ENCODE measurements at regions not wholly inside any gene's neighbourhood (a gene's known extent, or its start where the extent isn't known, plus 50 kb on each side); places are given as distances from the start of the nearest gene placed in this dataset.

DNA sequence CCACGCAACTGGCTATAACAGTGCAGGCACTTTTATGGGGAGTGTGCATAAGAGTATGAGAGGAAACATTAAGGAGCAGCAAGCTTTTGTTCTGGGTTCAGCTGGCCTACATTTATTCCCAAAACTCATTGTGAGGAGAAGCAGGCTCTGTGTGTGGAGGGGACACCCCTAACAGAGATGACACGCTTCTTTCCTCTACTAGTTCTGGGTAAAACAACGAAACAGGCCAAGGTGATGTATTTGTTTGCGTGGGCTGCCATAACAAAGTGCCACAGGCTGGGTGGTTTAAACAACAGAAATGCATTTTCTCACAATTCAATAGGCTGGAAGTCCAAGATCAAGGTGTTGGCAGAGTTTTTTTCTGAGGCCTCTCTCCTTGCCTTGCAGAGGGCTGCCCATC, 488.6 kb downstream of the MID1IP1 start:
- no peak for DNase-seq (ENCODE audit: low read depth)

GRCh38 chrX:39293203-39293602, 491.9 kb downstream of the MID1IP1 start:
- DNase-seq (ENCODE audit: low read depth), result no peak

DNA sequence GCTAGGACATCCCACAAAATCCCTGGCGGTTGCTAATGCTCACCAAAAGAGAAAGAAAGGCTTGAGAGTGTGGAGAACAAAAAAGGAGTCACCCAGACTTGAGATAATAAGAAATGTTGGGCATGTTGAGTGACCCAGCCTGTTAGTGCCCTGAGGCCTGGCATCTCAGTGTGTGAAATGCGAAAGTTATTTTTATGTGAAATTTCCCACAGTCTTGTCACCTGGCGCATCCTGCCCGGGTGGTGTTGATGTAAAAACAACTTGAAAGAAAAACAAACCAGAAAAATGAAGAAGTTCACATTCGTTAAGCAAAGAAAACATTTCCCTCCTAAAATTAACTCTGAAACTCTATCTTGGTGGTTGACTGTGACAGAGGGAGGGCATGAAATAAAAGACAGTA, 495.2 kb downstream of the MID1IP1 start:
- no peak for DNase-seq (ENCODE audit: low read depth)

DNA sequence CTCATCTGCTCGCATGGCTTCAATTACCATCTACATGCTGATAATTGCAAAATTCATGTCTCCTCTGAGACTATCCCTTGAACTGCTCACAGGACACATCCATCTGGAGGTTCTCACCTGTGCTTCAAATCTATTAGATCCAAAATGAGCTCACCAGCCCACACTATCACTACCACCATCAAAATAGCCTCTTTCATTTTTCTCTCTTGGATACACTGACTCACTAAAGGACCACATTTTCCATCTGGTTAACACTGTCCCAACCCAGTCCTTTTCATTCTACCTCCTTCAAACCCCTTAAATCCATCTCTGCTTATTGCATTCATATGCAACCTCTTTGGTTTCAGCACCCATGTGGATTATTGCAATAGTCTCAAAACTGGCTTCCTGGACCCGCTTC, 497.6 kb downstream of the MID1IP1 start:
- DNase-seq (ENCODE audit: low read depth), result no peak

DNA sequence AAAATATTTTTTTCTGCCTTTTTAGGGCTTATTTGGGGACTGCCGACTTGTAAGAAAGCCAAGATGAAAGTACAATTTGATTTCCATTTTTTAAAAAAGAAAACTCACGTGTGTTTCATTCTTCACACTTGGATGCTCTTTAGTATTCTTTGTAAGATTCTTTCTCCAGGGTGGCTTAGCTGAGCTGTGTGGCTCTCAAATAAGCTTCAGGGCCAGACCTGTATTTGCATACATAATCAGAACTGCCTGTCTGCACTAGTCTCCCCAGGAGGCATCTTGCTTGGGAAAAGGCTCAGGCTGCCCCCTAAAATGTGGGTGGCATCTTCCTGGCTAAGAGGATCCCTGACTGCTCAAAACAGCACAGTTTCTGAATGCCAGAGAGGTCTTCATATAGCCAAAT, 498.4 kb downstream of the MID1IP1 start:
- DNase-seq (ENCODE audit: low read depth), result no peak

- DNase-seq (ENCODE audit: low read depth), result no peak
These were observed 499.8 kb downstream of the MID1IP1 start for GRCh38 chrX:39301036-39301435.

GRCh38 chrX:39302838-39303237, 501.6 kb downstream of the MID1IP1 start:
- DNase-seq (ENCODE audit: low read depth), result no peak

- DNase-seq (ENCODE audit: low read depth), result no peak
These were observed 503.5 kb downstream of the MID1IP1 start for GRCh38 chrX:39304746-39305145.

- no peak for DNase-seq (ENCODE audit: low read depth)
These were observed 506.2 kb downstream of the MID1IP1 start for GRCh38 chrX:39307488-39307887.

DNA sequence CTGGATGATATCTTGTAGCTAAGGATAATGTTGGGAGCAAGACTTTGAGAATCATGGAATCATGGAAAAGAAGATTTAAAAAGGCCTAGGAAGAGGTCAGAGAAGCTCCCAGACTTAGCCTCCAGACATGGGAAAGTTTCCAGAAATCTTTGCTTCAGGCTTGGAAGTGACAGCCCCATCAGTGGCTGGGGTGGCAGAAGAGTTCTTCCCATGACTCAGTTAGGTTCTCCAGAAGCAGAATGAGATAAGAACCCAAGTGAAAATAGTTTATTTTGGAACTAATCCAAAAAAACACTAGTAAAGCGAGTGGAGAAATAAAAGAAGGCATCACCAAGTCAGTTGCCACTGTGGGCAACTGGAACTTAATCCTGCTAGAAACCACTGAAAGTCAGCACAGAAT, 506.9 kb downstream of the MID1IP1 start:
- DNase-seq (ENCODE audit: low read depth), result no peak

- DNase-seq (ENCODE audit: low read depth), result no peak
These were observed 507.9 kb downstream of the MID1IP1 start for GRCh38 chrX:39309018-39309635.

GRCh38 chrX:39309721-39310152, 508.5 kb downstream of the MID1IP1 start:
- DNase-seq (ENCODE audit: low read depth), result no peak

GRCh38 chrX:39310891-39311290, 509.6 kb downstream of the MID1IP1 start:
- DNase-seq (ENCODE audit: low read depth), result no peak

- no peak for DNase-seq (ENCODE audit: low read depth)
These were observed 510.4 kb downstream of the MID1IP1 start for GRCh38 chrX:39311646-39312045.

- no peak for DNase-seq (ENCODE audit: low read depth)
These were observed 511.9 kb downstream of the MID1IP1 start for GRCh38 chrX:39313146-39313545.

DNA sequence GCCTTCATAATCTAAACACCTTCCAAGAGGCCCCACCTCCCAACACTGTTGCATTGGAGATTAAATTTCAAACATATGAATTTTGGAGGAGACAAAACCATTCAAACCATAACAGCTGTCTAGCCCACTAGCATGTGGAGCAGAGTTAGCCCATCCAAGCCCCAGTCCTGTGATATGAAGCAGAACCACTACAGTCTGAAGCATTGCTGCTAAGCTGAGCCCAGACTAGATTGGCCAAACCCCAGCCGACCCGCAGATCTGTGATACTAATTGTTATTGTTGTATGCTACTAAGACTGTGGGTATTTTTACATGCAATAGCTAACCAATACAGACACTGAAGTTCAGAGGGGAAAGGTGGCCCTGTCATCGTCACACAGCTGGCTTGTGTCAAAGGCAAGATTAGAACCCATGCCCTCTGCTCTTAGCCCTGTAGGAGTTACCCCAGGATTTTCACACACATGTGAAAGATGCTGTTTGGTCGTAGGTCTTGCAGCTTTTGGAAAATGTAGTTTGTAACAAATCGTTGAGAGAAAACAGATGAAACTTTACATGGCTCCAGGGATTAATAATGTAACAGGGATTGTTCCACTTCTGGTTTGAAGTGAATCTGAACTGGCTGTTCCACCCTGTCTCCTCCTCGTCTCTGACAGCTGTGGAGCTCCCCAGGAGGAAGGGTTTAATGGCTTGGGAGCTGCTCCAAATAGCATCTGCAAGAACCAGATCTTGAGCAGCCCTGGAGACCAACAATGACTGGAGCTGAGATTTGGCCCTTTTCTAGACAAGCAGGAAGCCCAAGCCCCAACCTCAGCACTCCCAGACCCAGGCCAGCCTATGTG, 517.5 kb downstream of the MID1IP1 start:
- DNase-seq (ENCODE audit: low read depth), result no peak

- DNase-seq (ENCODE audit: low read depth), result no peak
These were observed 518.9 kb downstream of the MID1IP1 start for GRCh38 chrX:39320165-39320564.

DNA sequence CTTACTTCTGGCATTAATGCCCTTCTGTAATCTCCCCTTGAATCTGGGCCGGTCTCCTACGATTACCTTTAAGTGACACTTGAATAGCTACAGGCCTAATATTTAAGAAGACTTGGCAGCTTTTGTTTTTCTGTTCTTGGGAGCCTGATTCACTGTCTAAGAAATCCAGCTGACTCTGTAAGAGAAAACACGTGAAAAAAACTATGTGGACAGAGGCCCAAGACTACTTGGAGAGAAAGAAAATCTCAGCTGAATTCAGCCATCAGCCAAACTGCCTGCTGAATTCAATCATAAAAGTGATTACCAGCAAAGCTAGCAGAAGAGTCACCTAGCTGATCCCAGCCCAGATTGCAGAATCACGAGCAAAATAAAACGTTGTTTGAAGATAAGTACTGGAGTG, 521.2 kb downstream of the MID1IP1 start:
- no peak for DNase-seq (ENCODE audit: low read depth)

GRCh38 chrX:39324233-39324930, 523.1 kb downstream of the MID1IP1 start:
- no peak for DNase-seq (ENCODE audit: low read depth)

DNA sequence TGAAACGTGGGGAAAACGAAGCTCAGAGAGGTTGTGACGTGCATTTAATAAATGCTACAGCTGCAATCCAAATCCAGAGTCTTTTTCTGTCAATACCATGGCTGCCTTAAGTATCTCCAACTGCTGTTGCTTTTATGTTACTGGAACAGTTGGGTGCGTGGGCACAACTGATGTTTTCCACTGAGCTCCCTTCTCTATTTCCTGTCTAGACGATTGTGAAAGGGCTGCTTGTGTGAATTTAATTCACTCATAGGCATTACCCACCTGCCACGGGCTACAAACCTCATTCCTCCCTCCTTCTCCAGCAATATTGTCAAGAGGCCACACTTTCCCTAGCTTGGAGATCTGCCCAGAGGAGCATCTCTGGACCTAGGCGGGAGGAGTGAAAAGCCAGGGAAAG, 526.0 kb downstream of the MID1IP1 start:
- DNase-seq (ENCODE audit: low read depth), result no peak

- DNase-seq (ENCODE audit: low read depth), result no peak
These were observed 526.4 kb downstream of the MID1IP1 start for GRCh38 chrX:39327705-39328104.

- DNase-seq (ENCODE audit: low read depth), result no peak
These were observed 527.4 kb downstream of the MID1IP1 start for GRCh38 chrX:39328661-39329060.

GRCh38 chrX:39331082-39331704, 529.9 kb downstream of the MID1IP1 start:
- no peak for DNase-seq (ENCODE audit: low read depth)
